ENCODE measurements at regions not wholly inside any gene's neighbourhood (a gene's known extent, or its start where the extent isn't known, plus 50 kb on each side); places are given as distances from the start of the nearest gene placed in this dataset.

- no peaks in the 10 kb centered on the region for H4K20me1 ChIP-seq (ENCODE audit: insufficient read depth)
- H3K36me3 ChIP-seq (ENCODE audit: control insufficient read depth in 1 of 2, insufficient read depth in 2 of 2, low read length in 2 of 2), result no peaks in the 10 kb centered on the region
- TF ChIP-seq CTCF (IDR thresholded peaks at IDR 0.05 in 2 of 3, conservative IDR thresholded peaks at IDR 0.05 in 1 of 3; ENCODE audit: borderline replicate concordance in 1 of 3, insufficient read depth in 1 of 3, low read depth in 2 of 3, low read length in 2 of 3) (no peak), YY1 (IDR thresholded peaks at IDR 0.05; ENCODE audit: extremely low read depth, insufficient replicate concordance, low read depth, low read length) (no peak), ZNF274 (IDR thresholded peaks at IDR 0.05; ENCODE audit: low read depth, low read length) (no peak), FOSL1 (IDR thresholded peaks at IDR 0.05; ENCODE audit: low read depth) (no peak), CEBPB (IDR thresholded peaks at IDR 0.05; ENCODE audit: low read depth) (no peak)
- H2AFZ ChIP-seq (ENCODE audit: low read depth, low read length, poor library complexity, severe bottlenecking), result no peak overlapping the region
- RAD21 ChIA-PET (ENCODE audit: low non-redundant PET in 1 of 2, low total read pairs in 2 of 2, uncharacterized antibody in 2 of 2, unreplicated experiment in 2 of 2), result no interaction called here
- no peak overlapping the region for H3K4me2 ChIP-seq (ENCODE audit: low read length)
- intact Hi-C loops (cut with micrococcal nuclease), result no loop called here
- no TSS peak for BruUV-seq (replicated peaks)
- H3K9me2 ChIP-seq (ENCODE audit: insufficient read depth), result no peaks in the 10 kb centered on the region
- H3K27me3 ChIP-seq (ENCODE audit: insufficient read depth, low read length), result no peaks in the 10 kb centered on the region
- DNase-seq (ENCODE audit: low read depth, low spot score) (no peak), ATAC-seq (no peak)
- no peaks in the 10 kb centered on the region for H3K79me2 ChIP-seq (ENCODE audit: insufficient read depth, low read length)
- no peak overlapping the region for H3K9ac ChIP-seq (ENCODE audit: low read length)
- no peak overlapping the region for H3K4me3 ChIP-seq (replicated peaks in 1 of 2; ENCODE audit: low read depth in 1 of 2, low read length in 2 of 2)
- POLR2A ChIA-PET, result no interaction called here
- CTCF ChIA-PET, result no interaction called here
- H3K9me3 ChIP-seq (ENCODE audit: control insufficient read depth in 1 of 2, insufficient read depth in 1 of 2, low read depth in 1 of 2, low read length in 2 of 2), result no peaks in the 10 kb centered on the region
- H3K27ac ChIP-seq (ENCODE audit: low read depth, low read length), result no peak overlapping the region
- no peaks in the 10 kb centered on the region for H3K4me1 ChIP-seq (ENCODE audit: control insufficient read depth in 1 of 2, insufficient read depth in 2 of 2, low read length in 2 of 2)
These were observed 887.7 kb downstream of the SI start for GRCh38 chr3:164190566-164190965.

GRCh38 chr3:164186095-164186494 is 892.2 kb downstream of the SI start:
- Histone ChIP-seq H2AFZ (ENCODE audit: low read depth, low read length, poor library complexity, severe bottlenecking) (no peak overlapping the region), H4K20me1 (ENCODE audit: insufficient read depth) (no peaks in the 10 kb centered on the region), H3K4me2 (ENCODE audit: low read length) (no peak overlapping the region), H3K79me2 (ENCODE audit: insufficient read depth, low read length) (no peaks in the 10 kb centered on the region), H3K9me2 (ENCODE audit: insufficient read depth) (no peaks in the 10 kb centered on the region), H3K9ac (ENCODE audit: low read length) (no peak overlapping the region), H3K9me3 (ENCODE audit: control insufficient read depth in 1 of 2, insufficient read depth in 1 of 2, low read depth in 1 of 2, low read length in 2 of 2) (no peaks in the 10 kb centered on the region), H3K4me1 (ENCODE audit: control insufficient read depth in 1 of 2, insufficient read depth in 2 of 2, low read length in 2 of 2) (no peaks in the 10 kb centered on the region), H3K36me3 (ENCODE audit: control insufficient read depth in 1 of 2, insufficient read depth in 2 of 2, low read length in 2 of 2) (no peaks in the 10 kb centered on the region), H3K27ac (ENCODE audit: low read depth, low read length) (no peak overlapping the region), H3K4me3 (replicated peaks in 1 of 2; ENCODE audit: low read depth in 1 of 2, low read length in 2 of 2) (no peak overlapping the region), H3K27me3 (ENCODE audit: insufficient read depth, low read length) (no peaks in the 10 kb centered on the region)
- DNase-seq (ENCODE audit: low read depth, low spot score) (no peak), ATAC-seq (no peak)
- ChIA-PET CTCF (no interaction called here), POLR2A (no interaction called here), RAD21 (ENCODE audit: low non-redundant PET in 1 of 2, low total read pairs in 2 of 2, uncharacterized antibody in 2 of 2, unreplicated experiment in 2 of 2) (no interaction called here)
- intact Hi-C loops (cut with micrococcal nuclease), result no loop called here
- BruUV-seq (replicated peaks), result no TSS peak
- TF ChIP-seq MAX (IDR thresholded peaks at IDR 0.05), result no peak
- TF ChIP-seq POLR2A (IDR thresholded peaks at IDR 0.05; ENCODE audit: borderline replicate concordance, extremely low read depth, insufficient read depth, insufficient read length), result no peak
- TF ChIP-seq EZH2phosphoT487 (IDR thresholded peaks at IDR 0.05; ENCODE audit: borderline replicate concordance), result no peak
- TF ChIP-seq REST (IDR thresholded peaks at IDR 0.05; ENCODE audit: low read depth), result no peak
- TF ChIP-seq TCF7L2 (IDR thresholded peaks at IDR 0.05; ENCODE audit: borderline replicate concordance, extremely low read depth, insufficient read depth, insufficient read length), result no peak
- no peak for TF ChIP-seq ZFX (IDR thresholded peaks at IDR 0.05)
- no peak for TF ChIP-seq ELF1 (IDR thresholded peaks at IDR 0.05; ENCODE audit: borderline replicate concordance, low read depth)
- TF ChIP-seq SP1 (IDR thresholded peaks at IDR 0.05; ENCODE audit: low read depth), result no peak
- TF ChIP-seq SIN3A (IDR thresholded peaks at IDR 0.05; ENCODE audit: low read depth), result no peak
- no peak for TF ChIP-seq POLR2AphosphoS5 (IDR thresholded peaks at IDR 0.05; ENCODE audit: low read depth, low read length)
- no peak for TF ChIP-seq EZH2 (IDR thresholded peaks at IDR 0.05)
- TF ChIP-seq SRF (IDR thresholded peaks at IDR 0.05; ENCODE audit: low read depth), result no peak
- TF ChIP-seq JUND (IDR thresholded peaks at IDR 0.05), result no peak

Data from HCT116 (cell line).